Peyer's patch (tissue), 4 donors: ENCODE measurements at regions not wholly inside any gene's neighbourhood (a gene's known extent, or its start where the extent isn't known, plus 50 kb on each side); places are given as distances from the start of the nearest gene placed in this dataset.

Experiments
- POLR2A ChIP-seq, 2 donors: fragments of 450-650 bp; IDR thresholded peaks; one replicate each; pipeline ENCODE4 v1.5.1; 2017; ENCODE audit warnings: antibody characterized with exemption in 2 of 2, mild to moderate bottlenecking in 2 of 2, moderate library complexity in 2 of 2
- TF ChIP-seq, protein P1 (sequence below), 6 experiments: fragments of 450-650 bp in 4 of 6; fragments of 200-600 bp in 2 of 6; sonication (generic) in 1 of 6; IDR thresholded peaks; one replicate each; pipeline ENCODE4 v1.5.1; 2017 to 2019; ENCODE audit warnings: antibody characterized with exemption in 6 of 6, mild to moderate bottlenecking in 3 of 6, moderate library complexity in 1 of 6

DNA sequence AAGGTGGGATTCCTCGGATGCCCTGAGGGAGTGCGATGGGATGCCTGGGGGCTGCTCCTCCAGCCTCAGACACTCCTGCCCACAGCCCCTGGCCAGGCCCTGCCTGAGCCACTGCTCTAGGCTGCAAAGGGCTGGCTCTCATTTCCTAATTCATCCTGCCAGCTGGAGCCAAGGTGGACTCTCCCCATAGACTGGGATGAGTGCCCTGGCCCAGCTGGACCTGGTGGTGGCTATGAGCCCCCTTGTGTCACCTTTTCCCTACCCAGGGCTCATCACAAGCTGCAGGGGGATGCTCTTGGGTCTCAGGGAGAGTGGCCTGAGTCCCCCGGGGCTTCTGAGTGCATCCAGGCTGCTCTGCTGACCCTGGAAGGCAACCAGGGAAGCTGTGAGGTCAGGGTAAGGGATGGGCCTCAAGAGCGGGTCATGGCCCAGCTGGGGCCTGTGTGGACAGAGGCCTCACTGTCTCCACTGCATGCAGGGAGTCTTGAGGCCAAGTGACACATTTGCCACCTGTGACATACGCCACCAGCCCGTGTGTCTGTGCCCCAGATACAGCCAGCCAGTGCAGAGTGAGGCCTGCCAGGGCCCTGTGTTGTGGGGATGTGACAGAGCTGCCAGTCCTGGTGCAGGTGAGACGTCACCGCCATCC lies 102.7 kb upstream of the IER5L start:
- TF ChIP-seq, protein P1, sequence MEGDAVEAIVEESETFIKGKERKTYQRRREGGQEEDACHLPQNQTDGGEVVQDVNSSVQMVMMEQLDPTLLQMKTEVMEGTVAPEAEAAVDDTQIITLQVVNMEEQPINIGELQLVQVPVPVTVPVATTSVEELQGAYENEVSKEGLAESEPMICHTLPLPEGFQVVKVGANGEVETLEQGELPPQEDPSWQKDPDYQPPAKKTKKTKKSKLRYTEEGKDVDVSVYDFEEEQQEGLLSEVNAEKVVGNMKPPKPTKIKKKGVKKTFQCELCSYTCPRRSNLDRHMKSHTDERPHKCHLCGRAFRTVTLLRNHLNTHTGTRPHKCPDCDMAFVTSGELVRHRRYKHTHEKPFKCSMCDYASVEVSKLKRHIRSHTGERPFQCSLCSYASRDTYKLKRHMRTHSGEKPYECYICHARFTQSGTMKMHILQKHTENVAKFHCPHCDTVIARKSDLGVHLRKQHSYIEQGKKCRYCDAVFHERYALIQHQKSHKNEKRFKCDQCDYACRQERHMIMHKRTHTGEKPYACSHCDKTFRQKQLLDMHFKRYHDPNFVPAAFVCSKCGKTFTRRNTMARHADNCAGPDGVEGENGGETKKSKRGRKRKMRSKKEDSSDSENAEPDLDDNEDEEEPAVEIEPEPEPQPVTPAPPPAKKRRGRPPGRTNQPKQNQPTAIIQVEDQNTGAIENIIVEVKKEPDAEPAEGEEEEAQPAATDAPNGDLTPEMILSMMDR (IDR thresholded peaks at IDR 0.05), result no peak
- no peak for TF ChIP-seq POLR2A (IDR thresholded peaks at IDR 0.05)
